ENCODE measurements at regions not wholly inside any gene's neighbourhood (a gene's known extent, or its start where the extent isn't known, plus 50 kb on each side); places are given as distances from the start of the nearest gene placed in this dataset.

- CTCF ChIA-PET: no interaction called here
- WGBS (ENCODE audit: missing lambda C conversion rate): 88% methylated on average over 1 of the region's 3 CpGs
These were observed 75.6 kb upstream of the LGSN start for GRCh38 chr6:63395381-63395780.

GRCh38 chr6:63403725-63404124 is 83.9 kb upstream of the LGSN start:
- no peak overlapping the region for H3K4me2 ChIP-seq
- ATAC-seq (no peak), DNase-seq (ENCODE audit: low read depth in 1 of 2, low spot score in 1 of 2) (no peak), FAIRE-seq (no peak)
- peaks cover under 1% of the 10 kb centered on the region; the same call in 1 of the 3 replicates for H3K9me3 ChIP-seq
- TF ChIP-seq MAZ (IDR thresholded peaks at IDR 0.05; ENCODE audit: borderline replicate concordance, low read depth, low read length) (no peak), CHD2 (IDR thresholded peaks at IDR 0.05; ENCODE audit: low read length, partially characterized antibody) (no peak), MAX (IDR thresholded peaks at IDR 0.05) (no peak), HOXA7 (CRISPR knock-in tag; IDR thresholded peaks at IDR 0.05) (no peak), RCOR1 (IDR thresholded peaks at IDR 0.05; ENCODE audit: low read depth, low read length) (no peak), PHF8 (IDR thresholded peaks at IDR 0.05; ENCODE audit: borderline replicate concordance, low read depth) (no peak), TP53 (CRISPR knock-in tag; IDR thresholded peaks at IDR 0.05) (no peak), HOXB5 (CRISPR knock-in tag; IDR thresholded peaks at IDR 0.05) (no peak), RFX5 (IDR thresholded peaks at IDR 0.05) (no peak), RARB (CRISPR knock-in tag; IDR thresholded peaks at IDR 0.05) (no peak), SMC3 (IDR thresholded peaks at IDR 0.05) (no peak), CBX2 (IDR thresholded peaks at IDR 0.05; ENCODE audit: borderline replicate concordance, low read depth) (no peak), ZNF302 (CRISPR knock-in tag; IDR thresholded peaks at IDR 0.05) (no peak)
- H3K27ac ChIP-seq: no peak overlapping the region
- ChIA-PET POLR2A (no interaction called here), CTCF (no interaction called here)
- 0 out of 3 replicates have a peak, but pooled peaks cover 9% of the 10 kb centered on the region for H3K4me1 ChIP-seq
- H3K4me3 ChIP-seq: no peak overlapping the region
- 75% methylated on average over 4 of the region's 4 CpGs for WGBS (ENCODE audit: missing lambda C conversion rate)

More at GRCh38 chr6:63395381-63395780, 75.6 kb upstream of the LGSN start:
- POLR2A ChIA-PET: no interaction called here
- no peak for TF ChIP-seq CHD2 (IDR thresholded peaks at IDR 0.05; ENCODE audit: low read length, partially characterized antibody)
- no peak for TF ChIP-seq MAFK (IDR thresholded peaks at IDR 0.05; ENCODE audit: partially characterized antibody)
- TF ChIP-seq MYC (IDR thresholded peaks at IDR 0.05; ENCODE audit: borderline replicate concordance, low read length): no peak
- no peak for TF ChIP-seq HDAC2 (IDR thresholded peaks at IDR 0.05)
- TF ChIP-seq POLR2AphosphoS2 (conservative IDR thresholded peaks at IDR 0.05; ENCODE audit: low read length): no peak
- no peak for TF ChIP-seq ZFP36 (IDR thresholded peaks at IDR 0.05; ENCODE audit: borderline replicate concordance, partially characterized antibody)
- TF ChIP-seq RAD21 (conservative IDR thresholded peaks at IDR 0.05 in 1 of 2, IDR thresholded peaks at IDR 0.05 in 1 of 2): no peak
- TF ChIP-seq E2F6 (IDR thresholded peaks at IDR 0.05; ENCODE audit: borderline replicate concordance, low read depth): no peak
- no peak for TF ChIP-seq FOSL2 (IDR thresholded peaks at IDR 0.05)
- no peak for TF ChIP-seq FOSL2 (CRISPR knock-in tag; IDR thresholded peaks at IDR 0.05)
- no peak for TF ChIP-seq PBX3 (IDR thresholded peaks at IDR 0.05)
- no peak for TF ChIP-seq SREBF2 (IDR thresholded peaks at IDR 0.05)
- Histone ChIP-seq H3K4me2 (no peak overlapping the region), H3K4me3 (no peak overlapping the region), H3K27ac (no peak overlapping the region), H3K4me1 (no peaks in the 10 kb centered on the region), H3K9me3 (no peaks in the 10 kb centered on the region)
- DNase-seq (ENCODE audit: low read depth in 1 of 2, low spot score in 1 of 2): no peak
- FAIRE-seq: no peak
- ATAC-seq: no peak

Measured in A549 (cell line).